Medulla oblongata (tissue), 1 donor: ENCODE measurements at regions not wholly inside any gene's neighbourhood (a gene's known extent, or its start where the extent isn't known, plus 50 kb on each side); places are given as distances from the start of the nearest gene placed in this dataset.

Experiments
- DNase-seq: peaks from one replicate; pipeline ENCODE4 v3.0.0-alpha.2; 2015; ENCODE audit errors: extremely low spot score

GRCh38 chr1:244157731-244158438 lies 106.8 kb downstream of the ZBTB18 start:
- no peak for DNase-seq

- no peak for DNase-seq
Measured at GRCh38 chr1:244159646-244160045, 108.6 kb downstream of the ZBTB18 start.

- DNase-seq: peak; percentile 7
Measured at GRCh38 chr1:244160455-244161235, 109.6 kb downstream of the ZBTB18 start.

DNA sequence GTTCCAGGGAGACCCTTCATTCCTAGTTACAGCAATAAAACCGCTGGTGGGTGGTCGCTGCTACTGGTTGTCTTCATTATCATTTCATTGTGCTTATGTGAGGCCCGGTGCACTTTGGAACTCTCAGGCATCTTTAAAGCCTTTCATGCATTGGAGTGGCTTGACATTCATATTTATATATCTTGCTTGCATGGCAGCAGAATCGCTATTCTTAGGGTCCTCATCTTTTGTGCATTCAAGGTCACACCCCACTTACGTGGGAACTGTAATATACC lies 110.1 kb downstream of the ZBTB18 start:
- no peak for DNase-seq

- DNase-seq: no peak
Measured at GRCh38 chr1:244162786-244163530, 111.9 kb downstream of the ZBTB18 start.

DNA sequence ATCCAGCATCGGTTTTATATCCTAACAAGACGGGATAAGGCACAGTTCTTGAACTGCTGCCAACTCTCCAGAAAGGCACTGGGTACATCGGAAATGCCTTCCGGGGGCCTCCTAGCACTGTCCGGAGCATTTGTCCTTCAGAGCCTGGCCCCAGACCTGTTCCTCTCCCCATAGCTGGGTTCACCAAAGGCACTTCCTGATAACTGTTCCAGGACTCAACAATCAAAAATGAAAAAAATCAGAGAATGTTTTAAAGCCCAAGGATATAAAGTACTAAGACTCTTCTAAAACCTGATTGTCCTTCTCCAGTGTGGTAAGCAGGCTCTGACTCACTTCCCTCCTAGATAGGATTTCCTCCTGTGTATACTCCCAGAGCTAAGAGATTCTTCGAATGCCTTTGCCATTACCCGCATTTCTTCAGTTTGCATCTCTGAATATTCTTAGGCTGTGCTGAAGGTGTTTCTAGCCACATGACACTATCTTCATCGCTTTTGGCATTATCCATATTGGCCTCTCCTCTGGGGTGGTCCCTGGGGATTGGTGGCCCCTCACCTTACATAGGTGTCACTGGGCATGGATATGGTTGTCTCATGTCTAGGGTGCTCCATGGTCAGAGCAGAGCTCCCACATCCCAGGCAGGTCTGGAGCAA lies 112.9 kb downstream of the ZBTB18 start:
- DNase-seq: no peak

DNA sequence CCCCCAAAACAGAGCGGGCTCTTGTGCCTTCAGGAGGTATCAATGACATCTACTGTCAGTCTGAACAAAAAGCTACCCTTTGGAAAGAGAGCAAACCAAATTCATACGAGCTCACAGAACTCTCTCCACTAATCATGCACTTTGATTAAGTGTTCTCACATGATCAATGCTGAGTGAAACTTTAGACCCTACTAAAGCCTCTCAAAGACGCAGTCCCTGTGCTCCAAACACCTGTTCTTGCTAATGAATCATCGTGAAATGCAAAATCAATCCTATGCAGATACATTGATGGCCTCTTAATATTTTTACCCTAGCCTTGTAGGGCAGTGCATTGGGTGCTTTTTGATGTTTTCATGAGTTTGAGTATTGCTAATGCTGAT lies 113.4 kb downstream of the ZBTB18 start:
- DNase-seq: no peak

DNA sequence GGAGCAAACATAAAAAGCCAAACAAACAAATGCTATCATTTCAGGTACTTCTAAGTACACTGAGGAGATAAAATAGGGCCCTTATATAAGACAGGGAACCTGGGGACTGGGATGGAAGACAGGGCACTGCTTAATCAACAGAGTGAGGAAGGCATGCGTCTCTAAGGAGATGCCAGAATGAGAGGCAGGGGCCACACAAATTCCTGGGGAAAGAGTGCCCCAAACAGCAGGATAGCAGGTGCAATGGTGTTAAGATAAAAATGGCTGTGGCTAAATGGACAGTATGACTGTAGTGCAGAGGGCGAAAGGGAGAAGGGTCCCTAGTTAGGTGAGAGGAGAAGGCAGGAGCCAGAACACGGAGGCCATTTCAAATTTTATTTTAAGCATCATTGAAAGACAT lies 113.9 kb downstream of the ZBTB18 start:
- no peak for DNase-seq

DNA sequence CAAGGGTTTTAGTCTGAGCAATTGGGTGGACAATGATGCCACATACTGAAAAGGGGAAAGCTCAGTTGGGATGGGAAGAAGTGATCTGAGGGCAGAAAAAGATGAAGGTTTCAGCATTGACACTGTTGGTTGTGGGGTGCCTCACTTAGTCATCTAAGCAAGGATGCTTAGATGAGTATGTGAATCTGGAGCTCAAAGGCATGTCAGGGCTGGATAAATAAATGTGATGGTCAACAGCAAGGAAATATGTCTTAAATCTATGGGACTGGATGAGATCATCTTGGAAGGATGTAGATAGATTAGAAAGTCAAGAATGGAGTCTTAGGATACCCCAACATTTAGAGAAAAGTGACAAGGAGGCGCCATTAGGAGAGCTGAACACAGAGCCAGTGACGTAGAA lies 114.6 kb downstream of the ZBTB18 start:
- DNase-seq: no peak

GRCh38 chr1:244171241-244171985 lies 120.3 kb downstream of the ZBTB18 start:
- peak; percentile 72 for DNase-seq

GRCh38 chr1:244173240-244173639 lies 122.2 kb downstream of the ZBTB18 start:
- no peak for DNase-seq

- DNase-seq: no peak
Measured at GRCh38 chr1:244173769-244174168, 122.7 kb downstream of the ZBTB18 start.

GRCh38 chr1:244174922-244175521 lies 123.9 kb downstream of the ZBTB18 start:
- DNase-seq: no peak

DNA sequence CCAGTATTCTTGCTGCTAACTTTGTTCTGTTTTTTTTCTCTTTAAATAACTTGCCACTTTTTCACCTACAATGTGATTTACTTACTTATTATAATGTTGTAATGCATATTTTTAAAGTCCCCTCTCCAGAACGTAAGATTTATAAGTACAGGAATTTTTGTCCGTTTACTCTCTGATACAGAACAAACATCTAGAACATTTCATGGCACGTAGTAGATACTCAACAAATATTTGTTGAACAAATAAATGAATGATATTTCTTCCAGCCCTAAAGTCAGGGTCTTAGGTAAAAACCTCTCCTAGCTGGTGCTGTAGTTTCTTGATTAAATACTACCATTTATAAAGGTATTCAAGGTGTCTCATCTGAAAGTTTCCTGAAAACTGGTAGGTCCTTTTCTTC lies 125.1 kb downstream of the ZBTB18 start:
- no peak for DNase-seq

DNA sequence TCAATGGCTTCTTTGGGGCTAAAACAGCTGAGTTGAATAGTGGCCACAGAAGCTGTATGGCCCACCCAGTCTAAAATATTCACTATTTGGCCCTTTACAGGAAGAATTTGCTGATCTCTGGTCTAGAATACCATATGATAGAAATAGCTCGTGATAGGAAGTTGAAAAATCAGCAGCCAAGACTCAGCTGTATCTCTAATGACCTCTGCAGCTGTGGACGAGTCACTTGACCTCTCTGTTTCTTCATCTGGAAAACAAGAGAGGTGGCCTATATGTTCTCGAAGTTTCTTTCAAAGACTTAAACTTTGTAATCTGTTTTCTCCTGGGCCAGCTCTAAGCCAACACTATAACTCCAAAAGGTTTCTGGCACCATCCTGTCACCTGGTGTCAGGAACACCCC lies 129.2 kb downstream of the ZBTB18 start:
- DNase-seq: no peak

- DNase-seq: no peak
Measured at GRCh38 chr1:244181867-244182266, 130.8 kb downstream of the ZBTB18 start.

DNA sequence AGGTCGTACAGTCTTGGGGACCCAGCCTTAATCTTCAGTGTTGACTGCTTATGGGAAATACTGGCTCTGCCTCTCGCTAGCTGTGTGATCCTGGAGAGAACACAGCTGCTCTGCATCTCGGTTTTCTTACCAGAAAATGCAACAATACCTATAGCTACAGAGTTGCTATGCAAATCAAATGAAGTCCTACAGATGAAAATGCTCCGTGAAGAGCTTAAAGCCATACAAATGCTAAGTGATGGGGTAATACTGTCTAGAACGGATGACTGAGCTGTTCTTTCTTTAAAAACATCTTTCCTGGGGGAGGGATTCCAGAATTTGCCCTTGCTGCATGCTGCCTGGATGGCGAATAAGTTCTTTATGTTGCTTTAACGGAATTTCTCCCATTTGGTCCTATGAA lies 132.0 kb downstream of the ZBTB18 start:
- no peak for DNase-seq

- DNase-seq: no peak
Measured at GRCh38 chr1:244186372-244186771, 135.3 kb downstream of the ZBTB18 start.

- peak; percentile 44 for DNase-seq
Measured at GRCh38 chr1:244187310-244187709, 136.2 kb downstream of the ZBTB18 start.

DNA sequence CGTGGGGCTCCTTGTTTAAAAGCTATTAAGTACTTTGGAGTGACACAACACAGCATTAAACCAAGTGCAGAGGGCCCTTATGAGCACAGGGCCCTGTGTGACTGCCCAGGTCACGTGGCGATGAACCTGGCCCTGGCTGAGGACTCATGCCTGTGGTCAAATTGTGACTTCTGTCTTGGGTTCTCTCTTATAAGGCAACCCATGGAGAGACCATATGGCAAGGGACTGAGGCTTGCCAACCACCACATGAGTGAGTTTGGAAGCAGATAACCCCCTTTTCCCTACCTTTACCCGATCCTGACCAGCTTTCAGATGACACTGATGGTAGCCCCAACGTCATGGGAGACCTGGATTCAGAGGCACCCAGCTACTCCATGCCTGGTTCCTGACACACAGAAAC lies 140.5 kb downstream of the ZBTB18 start:
- no peak for DNase-seq

DNA sequence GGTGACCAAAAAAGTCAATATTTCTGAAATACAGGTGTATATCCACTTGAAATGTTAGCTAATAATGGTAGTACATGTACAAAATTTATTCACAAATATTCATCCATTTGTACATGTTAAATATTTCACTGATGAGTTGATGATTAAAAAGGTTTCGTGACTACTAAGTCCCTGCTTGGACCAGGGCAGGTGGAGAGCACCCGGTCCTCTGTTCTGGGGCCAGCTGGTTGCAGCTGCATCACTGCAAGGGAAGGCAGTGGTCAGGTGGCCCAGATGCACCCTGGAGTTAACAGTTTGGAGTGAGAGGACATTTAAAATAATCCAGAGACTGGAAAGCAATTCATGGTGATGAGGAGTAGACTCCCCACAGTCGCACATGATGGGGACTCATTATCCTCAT lies 141.2 kb downstream of the ZBTB18 start:
- DNase-seq: no peak
